OCI-LY7 (cell line): ENCODE measurements at regions not wholly inside any gene's neighbourhood (a gene's known extent, or its start where the extent isn't known, plus 50 kb on each side); places are given as distances from the start of the nearest gene placed in this dataset.
"Not testable (repeated sequence)": the region's sequence is repeated elsewhere in the genome, so short reads cannot be mapped to it uniquely, and the experiment has no call there.

Source experiments
- BruUV-seq: library from RNA; stranded (reverse); fragments of 400-500 nt; replicated peaks from 2 replicates; lab custom pipeline; 2021; lab: Mats Ljungman, UMichigan
- CTCF ChIA-PET: fragments of 300-600 bp; sonication (Branson Sonifier 250); formaldehyde crosslinking; loops from one replicate; lab custom pipeline; 2022; ENCODE audit warnings: antibody characterized with exemption; ENCODE audit not compliant: unreplicated experiment; lab: Charles Lee
- POLR2A ChIA-PET: fragments of 300-600 bp; sonication (Branson Sonifier 250); formaldehyde crosslinking; loops from one replicate; lab custom pipeline; 2022; ENCODE audit warnings: antibody characterized with exemption; lab: Charles Lee
- DNase-seq: peaks from one replicate; pipeline ENCODE4 v3.0.0-alpha.2; 2015; ENCODE audit warnings: low spot score
- H2AFZ ChIP-seq: fragments of 200-600 bp; sonication (generic), shearing (Covaris generic); 2 replicates; pipeline ENCODE4 v1.6.1; 2014; ENCODE audit warnings: mild to moderate bottlenecking, antibody characterized with exemption, low read length, moderate library complexity
- H3K27ac ChIP-seq: fragments of 200-600 bp; sonication (generic); 2 replicates; pipeline ENCODE4 v1.5.1; 2014; ENCODE audit warnings: mixed run types, low read depth, mild to moderate bottlenecking, moderate library complexity, low read length, inconsistent platforms; ENCODE audit not compliant: poor library complexity, severe bottlenecking
- H3K36me3 ChIP-seq: fragments of 200-600 bp; sonication (generic); 2 replicates; pipeline ENCODE4 v1.6.1; 2014; ENCODE audit warnings: mild to moderate bottlenecking, antibody characterized with exemption, low read length, moderate library complexity, mixed read lengths; ENCODE audit not compliant: insufficient read depth
- H3K4me1 ChIP-seq: fragments of 200-600 bp; sonication (generic); 2 replicates; pipeline ENCODE4 v1.5.1; 2014; ENCODE audit warnings: mild to moderate bottlenecking, low read length; ENCODE audit not compliant: insufficient read depth, poor library complexity, severe bottlenecking
- H3K4me2 ChIP-seq: fragments of 200-600 bp; sonication (generic); 2 replicates; pipeline ENCODE4 v1.6.1; 2014; ENCODE audit warnings: mild to moderate bottlenecking, low read length
- H3K4me3 ChIP-seq: fragments of 200-600 bp; sonication (generic); 2 replicates; pipeline ENCODE4 v1.5.1; 2014; ENCODE audit warnings: mild to moderate bottlenecking, low read depth, low read length; ENCODE audit not compliant: poor library complexity, severe bottlenecking
- H3K79me2 ChIP-seq: fragments of 200-600 bp; sonication (generic); 2 replicates; pipeline ENCODE4 v1.6.1; 2016; ENCODE audit warnings: low read depth, mild to moderate bottlenecking, low read length, moderate library complexity, mixed read lengths; ENCODE audit not compliant: insufficient read depth
- H3K9me2 ChIP-seq: fragments of 200-600 bp; sonication (generic); 2 replicates; pipeline ENCODE4 v1.6.1; 2016; ENCODE audit warnings: mild to moderate bottlenecking, low read length, mixed read lengths; ENCODE audit not compliant: insufficient read depth
- H3K9me3 ChIP-seq: fragments of 200-600 bp; sonication (generic); 2 replicates; pipeline ENCODE4 v1.6.1; 2014; ENCODE audit warnings: mild to moderate bottlenecking, mixed run types, low read length, mixed read lengths
- H4K20me1 ChIP-seq: fragments of 200-600 bp; sonication (generic); 2 replicates; pipeline ENCODE4 v1.6.1; 2014; ENCODE audit warnings: mild to moderate bottlenecking, antibody characterized with exemption, low read length, moderate library complexity, mixed read lengths; ENCODE audit not compliant: insufficient read depth
- EZH2phosphoT487 ChIP-seq: fragments of 200-600 bp; sonication (generic); IDR thresholded peaks from 2 replicates; pipeline ENCODE4 v1.6.1; 2018; ENCODE audit warnings: low read depth, borderline replicate concordance, mild to moderate bottlenecking, mixed run types, antibody characterized with exemption, low read length, moderate library complexity, mixed read lengths
- intact Hi-C: fragments of 100-400 bp; cut with micrococcal nuclease; formaldehyde crosslinking; loops from one replicate; pipeline ENCODE4 v1.10.0; 2022; ENCODE audit not compliant: unreplicated experiment
- TF ChIP-seq, protein P1 (sequence below): fragments of 200-600 bp; sonication (generic); conservative IDR thresholded peaks from 2 replicates; pipeline ENCODE4 v1.5.1; 2014; ENCODE audit warnings: mild to moderate bottlenecking, antibody characterized with exemption, low read length, moderate library complexity, mixed read lengths

- no peak for DNase-seq
- no peaks in the 10 kb centered on the region for H3K4me1 ChIP-seq
- no peaks in the 10 kb centered on the region for H3K79me2 ChIP-seq
- no peaks in the 10 kb centered on the region for H3K9me3 ChIP-seq
- H4K20me1 ChIP-seq, result no peaks in the 10 kb centered on the region
- no peak overlapping the region for H2AFZ ChIP-seq
- POLR2A ChIA-PET, result no interaction called here
- H3K4me3 ChIP-seq, result no peak overlapping the region
- intact Hi-C loops, result no loop called here
- H3K27ac ChIP-seq, result no peak overlapping the region
- no peak overlapping the region for H3K4me2 ChIP-seq
- no TSS peak for BruUV-seq
- H3K36me3 ChIP-seq, result no peaks in the 10 kb centered on the region
- TF ChIP-seq, protein P1, sequence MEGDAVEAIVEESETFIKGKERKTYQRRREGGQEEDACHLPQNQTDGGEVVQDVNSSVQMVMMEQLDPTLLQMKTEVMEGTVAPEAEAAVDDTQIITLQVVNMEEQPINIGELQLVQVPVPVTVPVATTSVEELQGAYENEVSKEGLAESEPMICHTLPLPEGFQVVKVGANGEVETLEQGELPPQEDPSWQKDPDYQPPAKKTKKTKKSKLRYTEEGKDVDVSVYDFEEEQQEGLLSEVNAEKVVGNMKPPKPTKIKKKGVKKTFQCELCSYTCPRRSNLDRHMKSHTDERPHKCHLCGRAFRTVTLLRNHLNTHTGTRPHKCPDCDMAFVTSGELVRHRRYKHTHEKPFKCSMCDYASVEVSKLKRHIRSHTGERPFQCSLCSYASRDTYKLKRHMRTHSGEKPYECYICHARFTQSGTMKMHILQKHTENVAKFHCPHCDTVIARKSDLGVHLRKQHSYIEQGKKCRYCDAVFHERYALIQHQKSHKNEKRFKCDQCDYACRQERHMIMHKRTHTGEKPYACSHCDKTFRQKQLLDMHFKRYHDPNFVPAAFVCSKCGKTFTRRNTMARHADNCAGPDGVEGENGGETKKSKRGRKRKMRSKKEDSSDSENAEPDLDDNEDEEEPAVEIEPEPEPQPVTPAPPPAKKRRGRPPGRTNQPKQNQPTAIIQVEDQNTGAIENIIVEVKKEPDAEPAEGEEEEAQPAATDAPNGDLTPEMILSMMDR, result no peak
- no peak for TF ChIP-seq EZH2phosphoT487
- CTCF ChIA-PET, result no interaction called here
- H3K9me2 ChIP-seq, result no peaks in the 10 kb centered on the region
Observed at GRCh38 chrX:1103360-1103759, 109.1 kb downstream of the CRLF2 start.

GRCh38 chrX:1102786-1103185 lies 109.7 kb downstream of the CRLF2 start:
- intact Hi-C loops, result no loop called here
- Histone ChIP-seq H3K4me3 (no peak overlapping the region), H3K36me3 (no peaks in the 10 kb centered on the region), H3K27ac (no peak overlapping the region), H3K9me2 (no peaks in the 10 kb centered on the region), H3K4me2 (no peak overlapping the region), H3K79me2 (no peaks in the 10 kb centered on the region), H3K4me1 (no peaks in the 10 kb centered on the region), H2AFZ (no peak overlapping the region), H3K9me3 (no peaks in the 10 kb centered on the region), H4K20me1 (no peaks in the 10 kb centered on the region)
- ChIA-PET CTCF (no interaction called here), POLR2A (no interaction called here)
- no peak for TF ChIP-seq EZH2phosphoT487
- TF ChIP-seq, protein P1, result no peak
- DNase-seq, result no peak
- no TSS peak for BruUV-seq

GRCh38 chrX:1102221-1102620 lies 110.2 kb downstream of the CRLF2 start:
- H3K4me2 ChIP-seq, H3K9me3 ChIP-seq, H3K9me2 ChIP-seq, DNase-seq, intact Hi-C loops, H3K36me3 ChIP-seq, H2AFZ ChIP-seq, H4K20me1 ChIP-seq, H3K79me2 ChIP-seq, H3K4me3 ChIP-seq, CTCF ChIA-PET, POLR2A ChIA-PET, H3K4me1 ChIP-seq, H3K27ac ChIP-seq, BruUV-seq: not testable (repeated sequence)
